GM23338 (cell line): ENCODE measurements at regions not wholly inside any gene's neighbourhood (a gene's known extent, or its start where the extent isn't known, plus 50 kb on each side); places are given as distances from the start of the nearest gene placed in this dataset.

Source experiments
- ATAC-seq: fragments of 200-7000 bp; cut with Tn5 transposase; 3 replicates; pipeline ENCODE4 v1.9.1; 2020
- DNase-seq: peaks from one replicate; pipeline ENCODE4 v3.0.0-alpha.2; 2015; ENCODE audit warnings: low spot score
- H2AFZ ChIP-seq: fragments of 200-600 bp; sonication (generic); 2 replicates; pipeline ENCODE4 v1.8.0; 2016; ENCODE audit warnings: antibody characterized with exemption, mild to moderate bottlenecking, moderate library complexity
- H3F3A ChIP-seq: fragments of 200-600 bp; sonication (generic); replicated peaks from 2 replicates; pipeline ENCODE4 v1.8.0; 2017; ENCODE audit warnings: antibody characterized with exemption, mixed run types, low read depth
- H3K27ac ChIP-seq: fragments of 200-600 bp; sonication (generic); 2 replicates; pipeline ENCODE4 v1.6.1; 2016; ENCODE audit warnings: low read depth
- H3K27me3 ChIP-seq: fragments of 200-600 bp; sonication (generic); 2 replicates; pipeline ENCODE4 v1.8.0; 2016; ENCODE audit warnings: mild to moderate bottlenecking, mixed run types, moderate library complexity; ENCODE audit not compliant: insufficient read depth
- H3K36me3 ChIP-seq: fragments of 200-600 bp; sonication (generic); 2 replicates; pipeline ENCODE4 v1.8.0; 2016; ENCODE audit warnings: mild to moderate bottlenecking; ENCODE audit not compliant: insufficient read depth
- H3K4me1 ChIP-seq: fragments of 200-600 bp; sonication (generic); 2 replicates; pipeline ENCODE4 v1.8.0; 2016; ENCODE audit warnings: mild to moderate bottlenecking, moderate library complexity; ENCODE audit not compliant: insufficient read depth
- H3K4me2 ChIP-seq: fragments of 200-600 bp; sonication (generic); 2 replicates; pipeline ENCODE4 v1.7.1; 2017; ENCODE audit warnings: mixed run types
- H3K4me3 ChIP-seq: fragments of 200-600 bp; sonication (generic); 2 replicates; pipeline ENCODE4 v1.6.1; 2016; ENCODE audit warnings: mixed run types
- H3K79me2 ChIP-seq: fragments of 200-600 bp; sonication (generic); replicated peaks from 2 replicates; pipeline ENCODE4 v1.8.0; 2017; ENCODE audit warnings: mild to moderate bottlenecking; ENCODE audit not compliant: insufficient read depth
- H3K9me2 ChIP-seq: fragments of 200-600 bp; sonication (generic); 2 replicates; pipeline ENCODE4 v1.8.0; 2017; ENCODE audit not compliant: insufficient read depth
- H4K20me1 ChIP-seq: fragments of 200-600 bp; sonication (generic); replicated peaks from 2 replicates; pipeline ENCODE4 v1.8.0; 2017; ENCODE audit warnings: mild to moderate bottlenecking; ENCODE audit not compliant: insufficient read depth
- H3K27ac Mint-ChIP-seq: 2 replicates; pipeline ENCODE4 v1.8.0; 2020; ENCODE audit warnings: inconsistent platforms, mild to moderate bottlenecking, moderate library complexity, mixed read lengths
- H3K27me3 Mint-ChIP-seq: 3 replicates; pipeline ENCODE4 v1.8.0; 2022; ENCODE audit warnings: low read depth, mild to moderate bottlenecking, moderate library complexity, mixed read lengths, inconsistent platforms; ENCODE audit not compliant: insufficient read depth, poor library complexity
- H3K36me3 Mint-ChIP-seq: 3 replicates; pipeline ENCODE4 v1.8.0; 2021; ENCODE audit warnings: low read depth, mild to moderate bottlenecking, inconsistent platforms, moderate library complexity, mixed read lengths
- H3K4me1 Mint-ChIP-seq: 3 replicates; pipeline ENCODE4 v1.8.0; 2020; ENCODE audit warnings: mild to moderate bottlenecking, inconsistent platforms, mixed read lengths
- H3K4me3 Mint-ChIP-seq: 3 replicates; pipeline ENCODE4 v1.8.0; 2021; ENCODE audit warnings: moderate library complexity, mild to moderate bottlenecking, inconsistent platforms, mixed read lengths
- H3K9me3 Mint-ChIP-seq: 3 replicates; pipeline ENCODE4 v1.8.0; 2020; ENCODE audit warnings: moderate library complexity, mild to moderate bottlenecking, inconsistent platforms, mixed read lengths
- CREB1 ChIP-seq: fragments of 250-450 bp; sonication (Bioruptor Pico); IDR thresholded peaks from 2 replicates; pipeline ENCODE4 v1.5.0; 2020; ENCODE audit warnings: low read depth, mild to moderate bottlenecking, moderate library complexity
- EZH2 ChIP-seq: fragments of 200-600 bp; sonication (generic); IDR thresholded peaks from one replicate; pipeline ENCODE4 v1.8.0; 2017; ENCODE audit warnings: antibody characterized with exemption, mild to moderate bottlenecking, low read depth; ENCODE audit not compliant: unreplicated experiment
- EZH2phosphoT487 ChIP-seq: fragments of 200-600 bp; sonication (generic); IDR thresholded peaks from one replicate; pipeline ENCODE4 v1.8.1; 2018; ENCODE audit warnings: antibody characterized with exemption; ENCODE audit not compliant: unreplicated experiment
- JUNB ChIP-seq: IDR thresholded peaks from one replicate; pipeline ENCODE4 v1.6.1; 2016; ENCODE audit warnings: antibody characterized with exemption; ENCODE audit not compliant: unreplicated experiment
- NANOG ChIP-seq: IDR thresholded peaks from 2 replicates; pipeline ENCODE4 v1.6.1; 2016; ENCODE audit warnings: antibody characterized with exemption, borderline replicate concordance
- POLR2AphosphoS5 ChIP-seq: IDR thresholded peaks from 2 replicates; pipeline ENCODE4 v1.6.1; 2016; ENCODE audit warnings: antibody characterized with exemption, low read depth
- STAT1 ChIP-seq: IDR thresholded peaks from one replicate; pipeline ENCODE4 v1.6.1; 2016; ENCODE audit warnings: antibody characterized with exemption; ENCODE audit not compliant: unreplicated experiment
- ZNF114 ChIP-seq: fragments of 250-450 bp; sonication (Bioruptor Pico); IDR thresholded peaks from 2 replicates; pipeline ENCODE4 v1.5.0; 2020; ENCODE audit warnings: mild to moderate bottlenecking, moderate library complexity
- ZNF331 ChIP-seq: fragments of 250-450 bp; sonication (Bioruptor Pico); IDR thresholded peaks from 2 replicates; pipeline ENCODE4 v1.5.0; 2020; ENCODE audit warnings: low read depth, mild to moderate bottlenecking, moderate library complexity
- TF ChIP-seq, protein P1 (sequence below): IDR thresholded peaks from 2 replicates; pipeline ENCODE4 v1.6.1; 2016; ENCODE audit warnings: antibody characterized with exemption
- TF ChIP-seq, protein P2 (sequence below): IDR thresholded peaks from one replicate; pipeline ENCODE4 v1.6.1; 2018; ENCODE audit warnings: antibody characterized with exemption; ENCODE audit not compliant: unreplicated experiment
- TF ChIP-seq, protein P3 (sequence below): fragments of 250-450 bp; sonication (Bioruptor Pico); IDR thresholded peaks from 2 replicates; pipeline ENCODE4 v1.5.0; 2020; ENCODE audit warnings: mild to moderate bottlenecking, moderate library complexity
- TF ChIP-seq, protein P4 (sequence below), 2 experiments: fragments of 200-600 bp in 1 of 2; sonication (generic) in 1 of 2; conservative IDR thresholded peaks; 2 replicates each; pipeline versions ENCODE4 v1.5.1 to v1.6.1; 2016 to 2017; ENCODE audit warnings: antibody characterized with exemption in 2 of 2, low read depth in 2 of 2, mild to moderate bottlenecking in 2 of 2, moderate library complexity in 1 of 2

DNA sequence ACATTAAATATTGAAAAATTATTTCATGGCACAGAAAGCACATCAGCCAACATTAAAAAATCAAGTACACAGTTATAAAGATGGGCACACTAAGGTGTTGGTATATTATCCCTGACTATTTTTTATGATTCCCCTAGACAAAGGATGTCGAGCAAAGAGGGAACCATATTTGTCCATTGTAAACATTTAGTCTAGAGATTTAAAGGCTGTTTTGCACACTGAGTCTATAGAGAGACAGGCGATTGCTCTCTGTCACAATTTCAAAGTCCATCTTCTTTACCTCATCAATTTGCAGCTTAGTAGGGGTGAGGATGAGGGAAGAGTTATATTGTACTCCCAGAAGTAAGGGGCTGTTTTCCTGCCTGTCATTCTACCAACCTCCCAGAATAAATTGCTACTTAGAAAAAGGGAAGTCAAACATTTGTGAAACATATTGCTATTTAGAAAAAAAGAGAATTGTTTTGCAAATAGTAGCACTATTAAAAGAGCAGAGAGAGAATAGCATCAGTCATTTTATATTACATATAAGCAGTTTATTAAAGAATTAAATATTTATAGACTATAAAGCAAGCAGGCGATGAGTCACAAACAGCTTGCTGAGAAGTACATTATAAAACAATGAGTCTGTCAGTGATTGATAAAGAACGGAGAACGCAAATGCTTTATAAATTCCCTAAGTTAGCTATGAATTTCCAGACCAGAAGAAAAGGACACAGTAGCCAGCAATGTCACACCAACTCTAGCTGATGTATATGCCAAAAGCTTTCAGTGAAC is 270.6 kb upstream of the PMFBP1 start:
- Mint-ChIP-seq H3K27ac (no peak overlapping the region), H3K4me3 (no peak overlapping the region), H3K27me3 (peaks cover 3% of the 10 kb centered on the region), H3K36me3 (no peaks in the 10 kb centered on the region; the same call in 1 of the 3 replicates), H3K9me3 (peaks cover 6% of the 10 kb centered on the region; the same call in 1 of the 3 replicates), H3K4me1 (no peaks in the 10 kb centered on the region)
- H3K9me2 ChIP-seq: no peaks in the 10 kb centered on the region
- H3K4me2 ChIP-seq: no peak overlapping the region
- H3K36me3 ChIP-seq: no peaks in the 10 kb centered on the region
- H3F3A ChIP-seq: no peaks in the 10 kb centered on the region
- no peak overlapping the region for H3K27ac ChIP-seq
- no peaks in the 10 kb centered on the region for H4K20me1 ChIP-seq
- no peaks in the 10 kb centered on the region for H3K79me2 ChIP-seq
- DNase-seq (no peak), ATAC-seq (no peak)
- H3K4me1 ChIP-seq: no peaks in the 10 kb centered on the region
- H3K27me3 ChIP-seq: no peaks in the 10 kb centered on the region
- TF ChIP-seq STAT1 (no peak), CREB1 (CRISPR knock-in tag) (no peak), EZH2phosphoT487 (no peak), POLR2AphosphoS5 (no peak), ZNF331 (no peak), EZH2 (no peak), ZNF114 (CRISPR knock-in tag) (no peak), NANOG (no peak), JUNB (no peak)
- TF ChIP-seq, protein P1, sequence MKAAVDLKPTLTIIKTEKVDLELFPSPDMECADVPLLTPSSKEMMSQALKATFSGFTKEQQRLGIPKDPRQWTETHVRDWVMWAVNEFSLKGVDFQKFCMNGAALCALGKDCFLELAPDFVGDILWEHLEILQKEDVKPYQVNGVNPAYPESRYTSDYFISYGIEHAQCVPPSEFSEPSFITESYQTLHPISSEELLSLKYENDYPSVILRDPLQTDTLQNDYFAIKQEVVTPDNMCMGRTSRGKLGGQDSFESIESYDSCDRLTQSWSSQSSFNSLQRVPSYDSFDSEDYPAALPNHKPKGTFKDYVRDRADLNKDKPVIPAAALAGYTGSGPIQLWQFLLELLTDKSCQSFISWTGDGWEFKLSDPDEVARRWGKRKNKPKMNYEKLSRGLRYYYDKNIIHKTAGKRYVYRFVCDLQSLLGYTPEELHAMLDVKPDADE: no peak
- TF ChIP-seq, protein P2, sequence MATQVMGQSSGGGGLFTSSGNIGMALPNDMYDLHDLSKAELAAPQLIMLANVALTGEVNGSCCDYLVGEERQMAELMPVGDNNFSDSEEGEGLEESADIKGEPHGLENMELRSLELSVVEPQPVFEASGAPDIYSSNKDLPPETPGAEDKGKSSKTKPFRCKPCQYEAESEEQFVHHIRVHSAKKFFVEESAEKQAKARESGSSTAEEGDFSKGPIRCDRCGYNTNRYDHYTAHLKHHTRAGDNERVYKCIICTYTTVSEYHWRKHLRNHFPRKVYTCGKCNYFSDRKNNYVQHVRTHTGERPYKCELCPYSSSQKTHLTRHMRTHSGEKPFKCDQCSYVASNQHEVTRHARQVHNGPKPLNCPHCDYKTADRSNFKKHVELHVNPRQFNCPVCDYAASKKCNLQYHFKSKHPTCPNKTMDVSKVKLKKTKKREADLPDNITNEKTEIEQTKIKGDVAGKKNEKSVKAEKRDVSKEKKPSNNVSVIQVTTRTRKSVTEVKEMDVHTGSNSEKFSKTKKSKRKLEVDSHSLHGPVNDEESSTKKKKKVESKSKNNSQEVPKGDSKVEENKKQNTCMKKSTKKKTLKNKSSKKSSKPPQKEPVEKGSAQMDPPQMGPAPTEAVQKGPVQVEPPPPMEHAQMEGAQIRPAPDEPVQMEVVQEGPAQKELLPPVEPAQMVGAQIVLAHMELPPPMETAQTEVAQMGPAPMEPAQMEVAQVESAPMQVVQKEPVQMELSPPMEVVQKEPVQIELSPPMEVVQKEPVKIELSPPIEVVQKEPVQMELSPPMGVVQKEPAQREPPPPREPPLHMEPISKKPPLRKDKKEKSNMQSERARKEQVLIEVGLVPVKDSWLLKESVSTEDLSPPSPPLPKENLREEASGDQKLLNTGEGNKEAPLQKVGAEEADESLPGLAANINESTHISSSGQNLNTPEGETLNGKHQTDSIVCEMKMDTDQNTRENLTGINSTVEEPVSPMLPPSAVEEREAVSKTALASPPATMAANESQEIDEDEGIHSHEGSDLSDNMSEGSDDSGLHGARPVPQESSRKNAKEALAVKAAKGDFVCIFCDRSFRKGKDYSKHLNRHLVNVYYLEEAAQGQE: no peak
- TF ChIP-seq, protein P3, sequence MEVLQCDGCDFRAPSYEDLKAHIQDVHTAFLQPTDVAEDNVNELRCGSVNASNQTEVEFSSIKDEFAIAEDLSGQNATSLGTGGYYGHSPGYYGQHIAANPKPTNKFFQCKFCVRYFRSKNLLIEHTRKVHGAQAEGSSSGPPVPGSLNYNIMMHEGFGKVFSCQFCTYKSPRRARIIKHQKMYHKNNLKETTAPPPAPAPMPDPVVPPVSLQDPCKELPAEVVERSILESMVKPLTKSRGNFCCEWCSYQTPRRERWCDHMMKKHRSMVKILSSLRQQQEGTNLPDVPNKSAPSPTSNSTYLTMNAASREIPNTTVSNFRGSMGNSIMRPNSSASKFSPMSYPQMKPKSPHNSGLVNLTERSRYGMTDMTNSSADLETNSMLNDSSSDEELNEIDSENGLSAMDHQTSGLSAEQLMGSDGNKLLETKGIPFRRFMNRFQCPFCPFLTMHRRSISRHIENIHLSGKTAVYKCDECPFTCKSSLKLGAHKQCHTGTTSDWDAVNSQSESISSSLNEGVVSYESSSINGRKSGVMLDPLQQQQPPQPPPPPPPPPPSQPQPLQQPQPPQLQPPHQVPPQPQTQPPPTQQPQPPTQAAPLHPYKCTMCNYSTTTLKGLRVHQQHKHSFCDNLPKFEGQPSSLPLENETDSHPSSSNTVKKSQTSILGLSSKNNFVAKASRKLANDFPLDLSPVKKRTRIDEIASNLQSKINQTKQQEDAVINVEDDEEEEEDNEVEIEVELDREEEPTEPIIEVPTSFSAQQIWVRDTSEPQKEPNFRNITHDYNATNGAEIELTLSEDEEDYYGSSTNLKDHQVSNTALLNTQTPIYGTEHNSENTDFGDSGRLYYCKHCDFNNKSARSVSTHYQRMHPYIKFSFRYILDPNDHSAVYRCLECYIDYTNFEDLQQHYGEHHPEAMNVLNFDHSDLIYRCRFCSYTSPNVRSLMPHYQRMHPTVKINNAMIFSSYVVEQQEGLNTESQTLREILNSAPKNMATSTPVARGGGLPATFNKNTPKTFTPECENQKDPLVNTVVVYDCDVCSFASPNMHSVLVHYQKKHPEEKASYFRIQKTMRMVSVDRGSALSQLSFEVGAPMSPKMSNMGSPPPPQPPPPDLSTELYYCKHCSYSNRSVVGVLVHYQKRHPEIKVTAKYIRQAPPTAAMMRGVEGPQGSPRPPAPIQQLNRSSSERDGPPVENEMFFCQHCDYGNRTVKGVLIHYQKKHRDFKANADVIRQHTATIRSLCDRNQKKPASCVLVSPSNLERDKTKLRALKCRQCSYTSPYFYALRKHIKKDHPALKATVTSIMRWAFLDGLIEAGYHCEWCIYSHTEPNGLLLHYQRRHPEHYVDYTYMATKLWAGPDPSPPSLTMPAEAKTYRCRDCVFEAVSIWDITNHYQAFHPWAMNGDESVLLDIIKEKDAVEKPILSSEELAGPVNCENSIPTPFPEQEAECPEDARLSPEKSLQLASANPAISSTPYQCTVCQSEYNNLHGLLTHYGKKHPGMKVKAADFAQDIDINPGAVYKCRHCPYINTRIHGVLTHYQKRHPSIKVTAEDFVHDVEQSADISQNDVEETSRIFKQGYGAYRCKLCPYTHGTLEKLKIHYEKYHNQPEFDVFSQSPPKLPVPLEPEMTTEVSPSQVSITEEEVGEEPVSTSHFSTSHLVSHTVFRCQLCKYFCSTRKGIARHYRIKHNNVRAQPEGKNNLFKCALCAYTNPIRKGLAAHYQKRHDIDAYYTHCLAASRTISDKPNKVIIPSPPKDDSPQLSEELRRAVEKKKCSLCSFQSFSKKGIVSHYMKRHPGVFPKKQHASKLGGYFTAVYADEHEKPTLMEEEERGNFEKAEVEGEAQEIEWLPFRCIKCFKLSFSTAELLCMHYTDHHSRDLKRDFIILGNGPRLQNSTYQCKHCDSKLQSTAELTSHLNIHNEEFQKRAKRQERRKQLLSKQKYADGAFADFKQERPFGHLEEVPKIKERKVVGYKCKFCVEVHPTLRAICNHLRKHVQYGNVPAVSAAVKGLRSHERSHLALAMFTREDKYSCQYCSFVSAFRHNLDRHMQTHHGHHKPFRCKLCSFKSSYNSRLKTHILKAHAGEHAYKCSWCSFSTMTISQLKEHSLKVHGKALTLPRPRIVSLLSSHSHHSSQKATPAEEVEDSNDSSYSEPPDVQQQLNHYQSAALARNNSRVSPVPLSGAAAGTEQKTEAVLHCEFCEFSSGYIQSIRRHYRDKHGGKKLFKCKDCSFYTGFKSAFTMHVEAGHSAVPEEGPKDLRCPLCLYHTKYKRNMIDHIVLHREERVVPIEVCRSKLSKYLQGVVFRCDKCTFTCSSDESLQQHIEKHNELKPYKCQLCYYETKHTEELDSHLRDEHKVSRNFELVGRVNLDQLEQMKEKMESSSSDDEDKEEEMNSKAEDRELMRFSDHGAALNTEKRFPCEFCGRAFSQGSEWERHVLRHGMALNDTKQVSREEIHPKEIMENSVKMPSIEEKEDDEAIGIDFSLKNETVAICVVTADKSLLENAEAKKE (CRISPR knock-in tag): no peak
- TF ChIP-seq, protein P4, sequence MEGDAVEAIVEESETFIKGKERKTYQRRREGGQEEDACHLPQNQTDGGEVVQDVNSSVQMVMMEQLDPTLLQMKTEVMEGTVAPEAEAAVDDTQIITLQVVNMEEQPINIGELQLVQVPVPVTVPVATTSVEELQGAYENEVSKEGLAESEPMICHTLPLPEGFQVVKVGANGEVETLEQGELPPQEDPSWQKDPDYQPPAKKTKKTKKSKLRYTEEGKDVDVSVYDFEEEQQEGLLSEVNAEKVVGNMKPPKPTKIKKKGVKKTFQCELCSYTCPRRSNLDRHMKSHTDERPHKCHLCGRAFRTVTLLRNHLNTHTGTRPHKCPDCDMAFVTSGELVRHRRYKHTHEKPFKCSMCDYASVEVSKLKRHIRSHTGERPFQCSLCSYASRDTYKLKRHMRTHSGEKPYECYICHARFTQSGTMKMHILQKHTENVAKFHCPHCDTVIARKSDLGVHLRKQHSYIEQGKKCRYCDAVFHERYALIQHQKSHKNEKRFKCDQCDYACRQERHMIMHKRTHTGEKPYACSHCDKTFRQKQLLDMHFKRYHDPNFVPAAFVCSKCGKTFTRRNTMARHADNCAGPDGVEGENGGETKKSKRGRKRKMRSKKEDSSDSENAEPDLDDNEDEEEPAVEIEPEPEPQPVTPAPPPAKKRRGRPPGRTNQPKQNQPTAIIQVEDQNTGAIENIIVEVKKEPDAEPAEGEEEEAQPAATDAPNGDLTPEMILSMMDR (conservative IDR thresholded peaks at IDR 0.05; ENCODE audit: low read depth in 2 of 2): no peak
- H3K4me3 ChIP-seq: no peak overlapping the region
- no peak overlapping the region for H2AFZ ChIP-seq
